CD4-positive, alpha-beta T cell (primary cell): ENCODE measurements at regions not wholly inside any gene's neighbourhood (a gene's known extent, or its start where the extent isn't known, plus 50 kb on each side); places are given as distances from the start of the nearest gene placed in this dataset.

Experiments
- ATAC-seq: fragments of 200-7000 bp; cut with Tn5 transposase; one replicate; pipeline ENCODE4 v1.10.0; 2022; ENCODE audit warnings: mild to moderate bottlenecking; ENCODE audit not compliant: poor library complexity
- CTCF ChIA-PET: fragments of 350-600 bp; sonication (Branson Sonifier 250); formaldehyde crosslinking; loops from one replicate; lab custom pipeline; 2021; ENCODE audit warnings: antibody characterized with exemption, inconsistent platforms; lab: Charles Lee
- POLR2A ChIA-PET: fragments of 350-600 bp; sonication (Branson Sonifier 250); formaldehyde crosslinking; loops from one replicate; lab custom pipeline; 2021; ENCODE audit warnings: antibody characterized with exemption, inconsistent platforms; lab: Charles Lee
- DNase-seq, 14 experiments: peaks; one replicate each; pipeline ENCODE4 v3.0.0-alpha.2; 2013 to 2020; ENCODE audit warnings: mixed read lengths in 2 of 14
- H3K27ac ChIP-seq, 2 donors: one replicate each; pipeline versions ENCODE4 v1.5.1 to v1.7.0; 2013; ENCODE audit warnings: low read length in 2 of 2, low read depth in 1 of 2, mild to moderate bottlenecking in 1 of 2
- H3K27me3 ChIP-seq, 2 experiments: 1 replicate in 1 of 2; 2 replicates in 1 of 2; pipeline versions ENCODE4 v1.6.1 to v1.7.0; 2013; ENCODE audit warnings: low read length in 2 of 2, control low read depth in 1 of 2, mild to moderate bottlenecking in 1 of 2, moderate library complexity in 1 of 2; ENCODE audit not compliant: insufficient read depth in 2 of 2, control insufficient read depth in 1 of 2
- H3K36me3 ChIP-seq: one replicate; pipeline ENCODE4 v1.6.1; 2013; ENCODE audit warnings: low read length, control low read depth; ENCODE audit not compliant: insufficient read depth
- H3K4me1 ChIP-seq: one replicate; pipeline ENCODE4 v1.6.1; 2013; ENCODE audit warnings: low read length, control low read depth; ENCODE audit not compliant: insufficient read depth
- H3K4me3 ChIP-seq: one replicate; pipeline ENCODE4 v1.5.1; 2013; ENCODE audit warnings: mild to moderate bottlenecking, low read length, moderate library complexity
- H3K9me3 ChIP-seq, 2 experiments: 1 replicate in 1 of 2; 2 replicates in 1 of 2; pipeline versions ENCODE4 v1.6.1 to v1.7.0; 2013; ENCODE audit warnings: low read length in 2 of 2, mild to moderate bottlenecking in 2 of 2, control low read depth in 1 of 2, moderate library complexity in 1 of 2; ENCODE audit not compliant: control insufficient read depth in 1 of 2, insufficient read depth in 1 of 2
- H3K27ac Mint-ChIP-seq: one replicate; pipeline ENCODE4 v1.8.0; 2020; ENCODE audit warnings: mixed read lengths
- H3K27me3 Mint-ChIP-seq: one replicate; pipeline ENCODE4 v1.8.0; 2021; ENCODE audit warnings: mixed read lengths
- H3K36me3 Mint-ChIP-seq: one replicate; pipeline ENCODE4 v1.8.0; 2021; ENCODE audit warnings: low read depth, mixed read lengths
- H3K4me1 Mint-ChIP-seq: one replicate; pipeline ENCODE4 v1.8.0; 2021; ENCODE audit warnings: low read depth, mixed read lengths
- H3K4me3 Mint-ChIP-seq: one replicate; pipeline ENCODE4 v1.8.0; 2020; ENCODE audit warnings: mild to moderate bottlenecking, mixed read lengths
- H3K9me3 Mint-ChIP-seq: one replicate; pipeline ENCODE4 v1.8.0; 2020; ENCODE audit warnings: mixed read lengths
- CTCF ChIP-seq: fragments of 200-600 bp; IDR thresholded peaks from one replicate; pipeline ENCODE4 v1.8.0; 2022; ENCODE audit warnings: antibody characterized with exemption, mild to moderate bottlenecking
- intact Hi-C, 2 experiments: fragments of 100-400 bp; cut with DNase I in 1 of 2; cut with micrococcal nuclease in 1 of 2; formaldehyde crosslinking; loops; one replicate each; pipeline versions ENCODE4 v1.15.1 to v1.9.0; 2023 to 2025; cut with DNase I, micrococcal nuclease

GRCh38 chr7:114050571-114050970 lies 131.8 kb upstream of the PPP1R3A start:
- no peak overlapping the region for H3K27ac Mint-ChIP-seq
- Histone ChIP-seq H3K4me3 (no peak overlapping the region), H3K27me3 (no peaks in the 10 kb centered on the region), H3K9me3 (no peaks in the 10 kb centered on the region), H3K27ac (no peak overlapping the region), H3K36me3 (no peaks in the 10 kb centered on the region), H3K4me1 (peaks cover 7% of the 10 kb centered on the region)
- no peak overlapping the region for H3K4me3 Mint-ChIP-seq
- H3K36me3 Mint-ChIP-seq: no peaks in the 10 kb centered on the region
- intact Hi-C loops: no loop called here
- H3K4me1 Mint-ChIP-seq: peaks cover 30% of the 10 kb centered on the region
- ChIA-PET CTCF (no interaction called here), POLR2A (no interaction called here)
- TF ChIP-seq CTCF: no peak
- no peaks in the 10 kb centered on the region for H3K9me3 Mint-ChIP-seq
- no peak for DNase-seq
- ATAC-seq: no peak
- peaks cover 8% of the 10 kb centered on the region for H3K27me3 Mint-ChIP-seq

- intact Hi-C loops: no loop called here
- H3K27me3 ChIP-seq: no peaks in the 10 kb centered on the region
- no peak overlapping the region for H3K27ac Mint-ChIP-seq
- peaks cover 4% of the 10 kb centered on the region for H3K27me3 Mint-ChIP-seq
- H3K9me3 Mint-ChIP-seq: no peaks in the 10 kb centered on the region
- no peak for ATAC-seq
- peaks cover 7% of the 10 kb centered on the region for H3K4me1 ChIP-seq
- no peaks in the 10 kb centered on the region for H3K9me3 ChIP-seq
- peak in 3 of 14 experiments; percentile 19 to 51 (median 36) for DNase-seq
- POLR2A ChIA-PET: interaction anchor here (0.7 kb wide), 1 partner anchor 22 kb away, joined by 3 read pairs; no protein-coding TSS in a partner anchor
- CTCF ChIA-PET: no interaction called here
- no peak for TF ChIP-seq CTCF
- H3K27ac ChIP-seq: no peak overlapping the region
- H3K4me1 Mint-ChIP-seq: peaks cover 30% of the 10 kb centered on the region
- H3K36me3 Mint-ChIP-seq: no peaks in the 10 kb centered on the region
- no peaks in the 10 kb centered on the region for H3K36me3 ChIP-seq
- peak overlapping the region; percentile 47 for H3K4me3 ChIP-seq
- H3K4me3 Mint-ChIP-seq: peak overlapping the region; percentile 83
Observed at GRCh38 chr7:114048386-114049235, 129.8 kb upstream of the PPP1R3A start.

GRCh38 chr7:114047889-114048288 lies 129.1 kb upstream of the PPP1R3A start:
- intact Hi-C loops: no loop called here
- POLR2A ChIA-PET: interaction anchor here (0.7 kb wide), 1 partner anchor 21 kb away, joined by 3 read pairs; no protein-coding TSS in a partner anchor
- TF ChIP-seq CTCF: no peak
- Mint-ChIP-seq H3K4me3 (peak overlapping the region; percentile 83), H3K4me1 (peaks cover 30% of the 10 kb centered on the region), H3K36me3 (no peaks in the 10 kb centered on the region), H3K27ac (no peak overlapping the region), H3K27me3 (no peaks in the 10 kb centered on the region), H3K9me3 (no peaks in the 10 kb centered on the region)
- H3K4me3 ChIP-seq: peak overlapping the region; percentile 47
- CTCF ChIA-PET: no interaction called here
- peaks cover 7% of the 10 kb centered on the region for H3K4me1 ChIP-seq
- H3K9me3 ChIP-seq: no peaks in the 10 kb centered on the region
- H3K27ac ChIP-seq: no peak overlapping the region
- no peaks in the 10 kb centered on the region for H3K27me3 ChIP-seq
- DNase-seq: peak in 3 of 14 experiments; percentile 9 to 13 (median 10)
- ATAC-seq: no peak
- H3K36me3 ChIP-seq: no peaks in the 10 kb centered on the region
